HuH-7 (cell line): ENCODE measurements at regions not wholly inside any gene's neighbourhood (a gene's known extent, or its start where the extent isn't known, plus 50 kb on each side); places are given as distances from the start of the nearest gene placed in this dataset.

Source experiments
- DNase-seq: peaks from one replicate; pipeline ENCODE4 v3.0.0; 2011; ENCODE audit warnings: low spot score

GRCh38 chr18:40440088-40440487 lies 1514.9 kb upstream of the PIK3C3 start:
- DNase-seq, result no peak

DNA sequence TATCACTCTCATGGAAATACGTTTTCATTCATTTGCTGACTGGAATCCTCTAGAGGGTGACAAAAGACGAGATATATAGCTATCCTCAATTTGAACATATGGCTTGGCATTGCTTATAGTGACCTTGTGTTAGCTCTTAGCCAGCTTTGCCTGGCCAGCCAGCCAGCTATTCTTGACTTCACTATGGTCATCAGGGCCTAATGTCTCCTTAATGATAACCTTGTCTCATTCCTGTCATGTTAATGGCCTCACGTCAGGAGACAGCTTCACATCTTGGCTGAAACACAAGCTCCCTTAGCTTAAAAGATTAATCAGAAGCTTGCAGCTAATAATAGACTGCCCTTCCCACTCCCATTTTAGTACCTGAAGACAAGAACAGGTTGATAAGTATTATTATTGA lies 1517.5 kb upstream of the PIK3C3 start:
- no peak for DNase-seq

DNA sequence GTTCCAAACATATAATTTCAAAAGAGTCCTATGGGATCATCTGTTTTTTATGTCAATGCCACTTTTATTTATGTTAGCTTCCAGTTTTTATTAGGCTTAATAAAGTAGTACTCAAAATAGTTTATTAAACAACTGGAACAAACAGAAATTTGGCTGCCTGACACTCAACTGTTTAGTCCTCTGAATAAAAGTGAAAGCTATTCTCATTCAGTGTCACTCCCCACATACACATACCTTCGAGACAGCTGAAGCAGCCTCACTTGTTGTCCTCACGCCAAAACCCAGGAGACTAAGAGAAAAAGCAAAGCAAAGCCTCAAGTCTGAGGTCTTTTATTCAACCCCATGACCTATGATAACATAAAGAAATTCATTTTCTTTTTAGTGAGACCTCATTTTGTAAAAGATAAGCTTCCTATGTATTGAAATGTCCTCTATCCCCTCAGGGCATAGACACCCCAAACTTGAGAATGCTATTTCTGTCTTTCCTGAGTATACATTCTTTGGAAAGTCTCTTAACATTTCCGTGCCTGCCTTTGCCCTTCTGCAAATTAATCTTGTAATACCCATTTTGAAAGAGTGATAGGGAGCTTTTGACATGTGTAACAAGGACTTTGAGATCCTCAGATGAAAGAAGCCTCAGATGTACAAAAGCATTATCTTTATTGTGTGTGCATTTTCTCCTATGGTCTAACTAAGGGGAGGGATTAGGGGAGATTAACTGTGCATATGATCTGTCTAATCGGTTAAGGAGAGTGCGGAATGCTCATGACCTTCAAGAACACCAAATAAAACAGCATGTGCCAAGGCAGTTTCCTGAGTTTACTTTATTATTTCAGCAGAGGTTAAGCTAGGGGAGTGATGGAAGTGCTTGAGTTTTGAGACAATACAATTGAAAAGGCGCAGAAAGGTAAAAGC lies 1523.7 kb upstream of the PIK3C3 start:
- no peak for DNase-seq

DNA sequence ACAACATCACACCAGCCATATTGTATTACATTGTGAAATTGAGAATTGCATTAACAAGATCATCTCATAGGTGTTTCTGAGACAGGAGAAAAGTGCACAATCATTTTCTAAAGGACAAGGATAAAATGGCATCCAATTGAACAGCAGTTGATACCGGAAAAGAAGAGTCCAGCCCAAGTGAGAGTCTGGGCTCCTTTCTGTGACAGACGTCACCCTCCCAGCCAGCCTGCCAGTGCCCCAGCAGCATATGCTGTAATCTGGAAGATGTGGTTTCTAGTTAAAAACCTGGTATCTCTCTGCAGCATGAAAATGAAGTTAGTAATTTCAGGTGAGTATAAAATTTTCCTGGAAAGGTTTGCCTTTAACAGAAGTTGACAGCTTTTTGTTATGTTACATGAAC lies 1531.7 kb upstream of the PIK3C3 start:
- no peak for DNase-seq

DNA sequence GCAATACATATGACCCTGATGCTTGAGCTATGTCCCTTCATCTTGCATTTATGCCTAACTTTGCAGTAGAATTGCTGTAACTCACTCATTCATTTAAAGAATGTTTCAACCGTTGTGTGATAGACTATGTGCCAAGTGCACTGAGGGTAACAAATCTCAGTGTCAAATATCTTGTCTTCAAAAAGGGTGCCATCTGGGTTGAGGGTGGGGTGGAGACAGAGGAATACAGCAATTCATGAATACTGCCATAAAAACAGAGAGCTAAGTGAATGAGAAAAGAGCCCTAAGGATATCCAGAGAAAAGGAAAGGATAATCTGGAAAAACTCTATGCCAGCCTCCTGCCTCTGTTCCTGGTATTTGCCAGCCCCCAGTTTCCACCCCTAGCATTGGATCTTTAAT lies 1534.4 kb upstream of the PIK3C3 start:
- no peak for DNase-seq

GRCh38 chr18:40417501-40417900 lies 1537.5 kb upstream of the PIK3C3 start:
- no peak for DNase-seq

DNA sequence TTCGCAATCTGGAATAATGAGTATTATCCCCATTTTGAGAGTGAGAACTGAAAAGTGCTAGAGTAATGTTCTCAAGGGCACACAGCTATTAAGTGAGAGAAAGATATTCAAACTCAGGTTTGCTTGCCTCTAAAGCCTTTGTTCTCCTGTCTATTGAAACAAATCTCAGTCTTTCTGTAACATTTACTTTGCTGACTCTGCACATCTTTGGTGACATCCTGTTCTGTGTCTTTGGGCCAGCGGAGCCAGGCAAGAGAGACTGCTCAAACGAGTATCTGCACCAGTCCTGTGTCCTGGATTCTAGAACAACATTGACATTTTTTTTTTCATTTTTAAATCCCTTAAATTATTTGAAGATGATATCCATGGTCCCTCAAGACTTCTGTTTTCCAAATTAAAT lies 1539.2 kb upstream of the PIK3C3 start:
- no peak for DNase-seq

DNA sequence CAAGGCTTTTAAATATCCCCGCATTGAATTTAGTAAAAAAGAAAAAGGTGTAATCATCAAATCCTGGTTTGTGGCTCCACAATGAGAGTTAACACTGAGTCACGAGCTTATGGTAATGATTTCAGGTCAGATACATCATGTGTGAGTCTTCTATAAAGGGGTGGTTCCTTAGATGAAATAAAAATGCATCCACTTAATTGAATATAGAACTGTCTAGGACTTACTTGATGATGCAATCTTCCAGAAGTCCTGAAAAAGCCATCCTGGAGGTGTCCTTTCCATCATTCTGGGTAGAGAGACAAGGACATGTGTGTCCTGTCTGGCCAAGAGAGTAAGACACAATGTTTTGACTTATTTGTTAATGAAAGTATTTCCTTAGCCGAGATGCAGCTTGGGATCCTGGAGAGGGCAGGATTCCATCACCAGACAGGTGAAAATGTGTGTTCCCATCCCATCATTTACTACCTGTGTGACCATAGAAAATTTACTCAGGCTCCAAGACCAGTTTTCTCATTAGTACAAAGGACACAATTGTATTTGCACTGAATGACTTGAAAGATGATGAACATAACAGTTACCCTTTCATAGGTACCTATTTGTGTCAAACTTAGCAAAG lies 1539.8 kb upstream of the PIK3C3 start:
- no peak for DNase-seq

- DNase-seq, result no peak
These were observed 1540.8 kb upstream of the PIK3C3 start for GRCh38 chr18:40414155-40414754.

DNA sequence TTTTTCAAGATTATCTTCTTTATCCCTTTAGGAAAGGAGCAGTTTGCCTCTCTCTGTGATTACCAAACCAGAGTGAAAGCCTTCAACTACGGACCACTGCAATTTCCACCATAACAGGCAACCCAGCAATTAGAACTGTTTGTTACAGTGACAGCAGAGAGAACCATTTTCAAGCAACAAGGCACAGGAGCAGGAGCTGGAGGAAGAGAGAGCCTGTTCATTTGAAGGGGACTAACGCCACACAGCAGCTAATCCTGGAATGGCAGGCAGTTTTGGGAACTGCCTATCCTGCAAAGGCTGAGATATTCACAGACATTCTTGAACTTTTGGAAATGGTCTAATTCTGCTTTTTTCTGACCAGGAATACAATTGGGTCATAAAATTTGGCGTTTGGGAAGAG lies 1541.9 kb upstream of the PIK3C3 start:
- DNase-seq, result peak; percentile 1

- DNase-seq, result no peak
These were observed 1542.6 kb upstream of the PIK3C3 start for GRCh38 chr18:40412410-40412809.

DNA sequence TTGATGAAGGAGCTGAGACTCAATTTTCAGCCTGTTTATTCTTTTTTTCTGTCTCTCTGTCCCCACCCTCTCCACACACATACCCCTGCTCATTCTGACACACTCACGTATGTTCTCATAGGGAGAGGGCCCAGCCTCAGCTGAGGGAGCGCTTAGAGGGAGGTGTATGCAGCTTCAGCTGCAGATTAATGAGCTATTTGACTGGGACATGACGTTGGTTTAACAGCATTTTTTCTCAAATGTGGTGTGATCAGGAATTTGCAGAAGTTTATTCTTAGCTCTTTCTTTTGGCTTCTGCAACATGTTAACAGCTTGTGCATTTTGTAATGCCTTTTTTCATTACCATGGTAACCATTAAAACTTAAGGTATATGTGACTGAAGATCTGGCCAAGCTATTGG lies 1547.1 kb upstream of the PIK3C3 start:
- DNase-seq, result no peak

GRCh38 chr18:40404284-40404683 lies 1550.8 kb upstream of the PIK3C3 start:
- no peak for DNase-seq

DNA sequence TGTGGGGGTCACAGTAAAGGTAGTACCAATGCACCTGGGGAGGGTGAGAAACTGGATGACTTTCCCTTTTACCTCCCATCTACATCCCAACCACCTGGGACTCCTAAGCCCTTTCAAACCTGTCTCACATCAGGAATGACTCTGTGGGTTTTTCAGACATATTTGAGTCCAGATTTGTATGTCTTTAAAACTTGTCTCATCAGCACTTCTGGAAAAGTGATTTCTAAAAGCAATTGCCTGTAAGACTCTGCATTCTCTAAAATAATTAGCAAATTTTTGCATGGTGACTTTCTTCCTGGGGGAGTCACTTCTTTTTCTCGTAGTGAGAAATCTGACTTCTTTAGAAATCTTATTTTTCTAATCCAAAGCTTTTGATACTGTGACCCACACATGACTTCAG lies 1553.0 kb upstream of the PIK3C3 start:
- DNase-seq, result no peak

DNA sequence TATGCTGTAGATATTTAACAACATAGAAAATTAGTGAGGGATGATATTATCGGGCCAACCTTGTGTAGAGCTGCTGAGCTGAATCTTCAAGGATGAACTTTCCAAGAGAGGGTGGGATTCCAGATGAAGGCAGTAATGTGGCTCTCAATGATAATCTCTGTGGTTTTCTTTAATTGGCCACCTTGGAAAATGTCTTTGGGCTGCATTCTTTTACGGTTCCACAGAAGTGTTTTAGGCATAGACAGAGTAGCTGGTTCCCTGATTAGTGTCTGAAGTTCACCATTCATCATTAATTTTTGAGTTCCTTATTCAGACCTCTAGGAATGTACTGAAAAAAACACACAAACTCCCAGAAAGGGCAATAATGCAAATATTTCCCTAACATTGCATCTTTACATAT lies 1566.9 kb upstream of the PIK3C3 start:
- DNase-seq, result no peak

- no peak for DNase-seq
These were observed 1567.8 kb upstream of the PIK3C3 start for GRCh38 chr18:40387130-40387787.

- no peak for DNase-seq
These were observed 1572.8 kb upstream of the PIK3C3 start for GRCh38 chr18:40382197-40382596.

DNA sequence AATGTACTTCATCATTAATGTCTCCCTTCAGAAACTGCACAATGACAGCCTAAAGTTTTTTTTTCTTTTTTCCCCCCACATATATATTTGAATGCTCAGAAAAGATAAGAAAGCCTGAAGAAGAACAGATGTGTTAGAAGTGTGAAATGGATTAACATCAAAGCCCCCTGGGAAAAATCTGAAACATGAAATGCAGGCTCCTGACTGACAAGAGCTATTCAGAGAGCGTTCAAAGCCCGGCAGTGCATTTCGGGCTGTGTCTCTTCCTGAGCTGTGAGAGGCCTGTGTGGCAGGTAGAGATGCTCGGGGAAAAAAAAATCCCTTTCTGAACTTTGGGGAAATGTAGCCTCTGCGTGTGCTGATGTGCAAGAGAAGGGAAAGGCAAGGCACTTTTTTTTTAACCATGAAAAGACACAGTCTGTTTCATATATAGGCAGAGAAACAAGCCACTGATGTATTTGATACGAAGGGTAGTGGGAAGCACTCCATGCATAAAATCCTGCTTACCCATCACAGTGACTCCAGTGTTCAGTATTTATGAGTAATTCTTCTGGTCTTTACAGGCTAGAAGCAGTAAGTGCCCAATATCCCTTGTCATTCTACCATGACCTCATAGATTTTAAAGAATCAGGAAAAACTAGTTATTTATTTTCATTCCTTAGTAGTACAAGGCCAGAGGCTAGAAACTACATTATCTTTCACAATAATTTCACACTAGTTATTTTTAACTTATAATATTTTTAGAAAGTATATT lies 1574.2 kb upstream of the PIK3C3 start:
- DNase-seq, result no peak

GRCh38 chr18:40375837-40376236 lies 1579.2 kb upstream of the PIK3C3 start:
- no peak for DNase-seq

DNA sequence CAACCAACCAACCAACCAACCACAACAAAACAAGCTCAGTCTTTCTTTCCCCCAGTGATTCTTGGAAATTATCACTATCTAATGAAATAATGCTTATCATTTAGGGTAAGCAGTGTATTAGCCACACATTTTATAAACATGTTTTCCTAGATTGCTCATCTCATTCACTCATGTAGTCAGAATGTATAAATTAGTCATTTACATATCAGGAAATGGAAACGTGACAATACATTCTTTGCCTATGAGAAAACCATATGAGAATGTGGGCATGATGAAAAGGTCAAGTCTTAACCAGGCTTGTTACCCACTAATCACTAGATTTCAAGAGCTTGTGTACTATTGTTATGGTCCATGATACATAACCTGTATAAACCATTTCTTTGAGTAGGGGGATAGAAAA lies 1583.4 kb upstream of the PIK3C3 start:
- DNase-seq, result no peak

- no peak for DNase-seq
These were observed 1587.5 kb upstream of the PIK3C3 start for GRCh38 chr18:40367576-40367975.

DNA sequence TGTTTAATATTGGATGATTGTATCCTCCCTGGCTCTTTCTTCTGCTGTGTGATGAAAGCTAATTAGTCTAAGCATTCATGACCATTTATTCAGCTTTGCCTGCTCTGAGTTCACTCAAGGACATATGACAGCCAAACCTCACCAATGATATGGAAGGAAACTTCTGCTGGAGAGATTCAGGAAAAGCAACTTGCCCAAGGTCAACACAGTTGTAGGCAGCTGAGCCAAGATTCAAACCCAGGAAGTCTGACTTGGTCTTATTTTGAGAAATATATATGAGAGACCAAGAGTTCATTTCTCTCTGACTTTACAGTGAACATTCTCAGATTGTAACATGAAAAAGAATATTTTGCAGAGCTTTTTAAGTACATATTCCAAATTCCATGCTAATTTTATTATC lies 1588.5 kb upstream of the PIK3C3 start:
- no peak for DNase-seq
